Heart left ventricle (tissue), 16 donors: ENCODE measurements at regions not wholly inside any gene's neighbourhood (a gene's known extent, or its start where the extent isn't known, plus 50 kb on each side); places are given as distances from the start of the nearest gene placed in this dataset.

Source experiments
- ATAC-seq, 4 donors: fragments of 200-7000 bp; cut with Tn5 transposase; one replicate each; pipeline ENCODE4 v1.9.1; 2020 to 2022; ENCODE audit warnings: moderate library complexity in 4 of 4, mild to moderate bottlenecking in 3 of 4, moderate number of reproducible peaks in 1 of 4
- DNase-seq, 5 donors: peaks; one replicate each; pipeline ENCODE4 v3.0.0-alpha.2; 2020
- H3K27ac ChIP-seq, 12 donors: fragments of 200-600 bp; sonication (generic) in 4 of 12; one replicate each; pipeline versions ENCODE4 v1.5.0 to v1.8.0; 2016 to 2022; ENCODE audit warnings: mild to moderate bottlenecking in 2 of 12
- H3K27me3 ChIP-seq, 9 donors: fragments of 200-600 bp; sonication (generic) in 2 of 9; one replicate each; pipeline versions ENCODE4 v1.5.1 to v1.8.0; 2016 to 2022; ENCODE audit warnings: mild to moderate bottlenecking in 3 of 9
- H3K36me3 ChIP-seq, 9 donors: fragments of 200-600 bp; sonication (generic) in 2 of 9; one replicate each; pipeline versions ENCODE4 v1.5.0 to v1.8.0; 2018 to 2022; ENCODE audit warnings: mild to moderate bottlenecking in 2 of 9
- H3K4me1 ChIP-seq, 12 donors: fragments of 200-600 bp; sonication (generic) in 4 of 12; one replicate each; pipeline versions ENCODE4 v1.5.0 to v1.8.0; 2016 to 2022; ENCODE audit warnings: mild to moderate bottlenecking in 3 of 12
- H3K4me3 ChIP-seq, 12 donors: fragments of 200-600 bp; sonication (generic) in 4 of 12; one replicate each; pipeline versions ENCODE4 v1.5.0 to v1.8.0; 2017 to 2022; ENCODE audit warnings: mild to moderate bottlenecking in 9 of 12, moderate library complexity in 4 of 12
- H3K9me3 ChIP-seq, 12 donors: fragments of 200-600 bp; sonication (generic) in 4 of 12; one replicate each; pipeline versions ENCODE4 v1.5.0 to v1.8.0; 2016 to 2022; ENCODE audit warnings: mild to moderate bottlenecking in 1 of 12
- POLR2A ChIP-seq, 2 donors: fragments of 450-650 bp; IDR thresholded peaks; one replicate each; pipeline ENCODE4 v1.6.1; 2017; ENCODE audit warnings: antibody characterized with exemption in 2 of 2, mild to moderate bottlenecking in 2 of 2, moderate library complexity in 2 of 2
- WGBS, 4 donors: extraction: QIAGEN DNeasy Blood & Tissue Kit in 2 of 4; methylation state at CpG; one replicate each; pipeline versions ENCODE4 v1.1.5 to v1.1.7; 2013 to 2018; 5-methylcytosine and 5-hydroxymethylcytosine counted together
- intact Hi-C, 10 donors: fragments of 100-400 bp; cut with DNase I; formaldehyde crosslinking; loops; one replicate each; pipeline versions ENCODE4 v1.11.1 to v1.14.2; 2022
- TF ChIP-seq, protein P1 (sequence below), 12 donors: fragments of 200-600 bp; sonication (generic) in 4 of 12; IDR thresholded peaks; one replicate each; pipeline versions ENCODE4 v1.5.0 to v1.8.0; 2018 to 2022; ENCODE audit warnings: antibody characterized with exemption in 12 of 12, mild to moderate bottlenecking in 5 of 12
- donor health status: ischemic (EF 13 %, LVEDD 7.1; RV severe dilation, severe dysfunction).
- donor health status: healthy with polysubstance abuse.
- donor health status: DM: no; HTN: yes; CAD: no.
- donor health status: DM: no; HTN: no; CAD: no.
- donor health status: ischemic (EF 25% LVEDD 6.9; RV normal size, moderate dysfunction).
- donor health status: ischemic (EF 25% LVEDD 5.7; RV mildly dilated, moderate dysfunction).
- donor health status: healthy.
- donor health status: DM: yes; HTN: yes; CAD: no.
- donor health status: ischemic (EF 35%, LVEDD 5.7; RV mildly dilated, moderate dysfunction).
- donor health status: nonischemic (EF 11% LVEDD 7.7; RV severe dilation, severe dysfunction).
- donor health status: DM: yes; HTN: yes; CAD: no.
- donor health status: PGD.
- donor health status: ischemic (EF 29% LVEDD 5.4; RV normal size, mild dysfunction).
- donor health status: nonischemic (EF 23%, LVEDD 6.1; RV moderate dilation, normal function).

DNA sequence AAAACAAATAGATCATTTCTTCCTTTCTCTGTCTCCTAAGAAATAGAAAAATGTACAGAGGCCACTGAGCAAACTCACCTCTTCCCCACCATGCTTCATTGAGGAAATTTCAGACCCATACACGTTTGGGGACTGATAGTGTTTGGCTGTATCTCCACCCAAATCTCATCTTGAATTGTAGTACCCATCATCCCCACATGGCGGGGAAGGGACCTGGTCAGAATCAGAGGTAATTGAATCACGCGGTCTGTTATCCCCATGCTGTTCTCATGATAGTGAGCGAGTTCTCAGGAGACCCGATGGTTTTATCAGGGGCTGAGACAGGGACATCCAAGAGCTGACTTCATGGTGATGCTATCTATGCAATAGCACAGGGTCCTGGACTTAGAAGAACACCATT, 1655.8 kb downstream of the MAT2B start:
- no peak for ATAC-seq
- Histone ChIP-seq H3K4me3 (no peak overlapping the region), H3K27me3 (no peaks in the 10 kb centered on the region), H3K4me1 (no peaks in the 10 kb centered on the region), H3K27ac (no peak overlapping the region), H3K36me3 (no peaks in the 10 kb centered on the region), H3K9me3 (no peaks in the 10 kb centered on the region)
- WGBS, 4 donors: 79 to 85% (median 82%) methylated on average over 6 of the region's 6 CpGs
- intact Hi-C loops: no loop called here
- TF ChIP-seq, protein P1, sequence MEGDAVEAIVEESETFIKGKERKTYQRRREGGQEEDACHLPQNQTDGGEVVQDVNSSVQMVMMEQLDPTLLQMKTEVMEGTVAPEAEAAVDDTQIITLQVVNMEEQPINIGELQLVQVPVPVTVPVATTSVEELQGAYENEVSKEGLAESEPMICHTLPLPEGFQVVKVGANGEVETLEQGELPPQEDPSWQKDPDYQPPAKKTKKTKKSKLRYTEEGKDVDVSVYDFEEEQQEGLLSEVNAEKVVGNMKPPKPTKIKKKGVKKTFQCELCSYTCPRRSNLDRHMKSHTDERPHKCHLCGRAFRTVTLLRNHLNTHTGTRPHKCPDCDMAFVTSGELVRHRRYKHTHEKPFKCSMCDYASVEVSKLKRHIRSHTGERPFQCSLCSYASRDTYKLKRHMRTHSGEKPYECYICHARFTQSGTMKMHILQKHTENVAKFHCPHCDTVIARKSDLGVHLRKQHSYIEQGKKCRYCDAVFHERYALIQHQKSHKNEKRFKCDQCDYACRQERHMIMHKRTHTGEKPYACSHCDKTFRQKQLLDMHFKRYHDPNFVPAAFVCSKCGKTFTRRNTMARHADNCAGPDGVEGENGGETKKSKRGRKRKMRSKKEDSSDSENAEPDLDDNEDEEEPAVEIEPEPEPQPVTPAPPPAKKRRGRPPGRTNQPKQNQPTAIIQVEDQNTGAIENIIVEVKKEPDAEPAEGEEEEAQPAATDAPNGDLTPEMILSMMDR (IDR thresholded peaks at IDR 0.05): peak in 1 of 12 donors; percentile 5
- no peak for TF ChIP-seq POLR2A (IDR thresholded peaks at IDR 0.05)
- no peak for DNase-seq

DNA sequence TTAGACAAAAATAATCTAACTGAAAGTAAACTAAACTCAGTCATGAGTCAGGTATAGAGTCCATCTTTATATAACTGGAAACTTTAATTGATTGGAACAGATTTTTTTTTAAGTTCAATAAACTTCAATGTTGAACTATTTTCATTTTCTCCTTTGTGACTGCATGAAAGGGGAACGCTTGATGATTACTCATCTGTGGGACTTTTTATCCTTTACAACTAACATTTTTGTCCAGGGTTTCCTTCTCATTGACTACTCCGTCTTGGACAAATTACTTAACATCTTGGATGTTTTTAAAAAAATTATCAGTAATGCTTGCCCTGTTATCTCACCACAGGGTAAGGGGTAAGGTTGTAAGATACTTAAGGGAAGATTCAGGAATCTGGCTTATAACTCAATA, 1658.4 kb downstream of the MAT2B start:
- no peaks in the 10 kb centered on the region for H3K4me1 ChIP-seq
- H3K36me3 ChIP-seq: no peaks in the 10 kb centered on the region
- TF ChIP-seq, protein P1 (IDR thresholded peaks at IDR 0.05): no peak
- TF ChIP-seq POLR2A (IDR thresholded peaks at IDR 0.05): no peak
- ATAC-seq: no peak
- 38 to 56% (median 44%) methylated on average over 2 of the region's 2 CpGs for WGBS, 4 donors
- no peak overlapping the region for H3K4me3 ChIP-seq
- DNase-seq: no peak
- H3K27ac ChIP-seq: no peak overlapping the region
- peaks cover 0 to 4% (median 0%) of the 10 kb centered on the region in 12 donors for H3K9me3 ChIP-seq
- intact Hi-C loops: no loop called here
- H3K27me3 ChIP-seq: no peaks in the 10 kb centered on the region

DNA sequence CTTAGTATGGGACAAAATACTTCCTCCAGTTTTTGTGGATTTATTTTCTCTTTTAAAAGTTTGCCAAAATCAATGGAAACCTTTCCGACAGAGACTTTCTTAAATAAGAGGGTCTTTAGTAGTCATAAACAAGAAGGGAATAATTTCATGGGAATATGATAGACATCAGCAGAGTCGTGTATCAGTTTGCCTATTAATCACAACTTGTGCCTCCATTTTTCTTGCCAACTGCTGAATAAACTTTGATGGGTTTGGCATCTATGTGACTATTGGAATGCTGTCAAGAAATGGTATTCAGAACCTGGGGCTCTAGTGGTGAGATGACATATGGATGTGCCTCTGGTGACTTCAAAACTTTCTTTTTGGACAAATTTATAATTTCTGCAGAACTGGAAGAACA, 1668.2 kb downstream of the MAT2B start:
- Histone ChIP-seq H3K9me3 (no peaks in the 10 kb centered on the region), H3K27me3 (no peaks in the 10 kb centered on the region), H3K4me1 (no peaks in the 10 kb centered on the region), H3K4me3 (no peak overlapping the region), H3K27ac (no peak overlapping the region), H3K36me3 (no peaks in the 10 kb centered on the region)
- intact Hi-C loops: no loop called here
- DNase-seq (no peak), ATAC-seq (no peak)
- TF ChIP-seq POLR2A (IDR thresholded peaks at IDR 0.05): no peak
- TF ChIP-seq, protein P1 (IDR thresholded peaks at IDR 0.05): no peak
- WGBS, 4 donors: 76 to 88% (median 83%) methylated on average over 2 of the region's 2 CpGs

DNA sequence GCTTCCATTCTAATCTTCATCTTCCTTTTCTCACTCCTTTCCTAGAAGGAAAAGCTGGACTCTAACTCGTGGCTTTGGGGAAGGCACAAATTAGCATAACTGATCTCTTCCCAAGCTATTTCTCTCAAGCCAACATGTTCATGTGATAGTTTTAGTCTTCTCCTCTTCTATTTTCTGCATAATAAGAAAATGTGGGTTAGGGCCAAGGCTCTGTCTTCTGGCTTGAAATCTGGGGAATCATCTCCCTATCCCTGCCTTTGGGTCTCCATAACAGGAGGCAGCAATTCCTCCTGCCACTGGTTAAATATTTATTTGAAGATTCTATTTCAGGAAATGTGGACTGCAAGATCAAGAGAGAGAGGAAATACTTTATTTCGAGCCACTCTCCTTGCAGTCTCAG, 1669.6 kb downstream of the MAT2B start:
- H3K9me3 ChIP-seq: no peaks in the 10 kb centered on the region
- no peak overlapping the region for H3K27ac ChIP-seq
- intact Hi-C loops: no loop called here
- ATAC-seq: no peak
- H3K27me3 ChIP-seq: no peaks in the 10 kb centered on the region
- WGBS, 4 donors: 46 to 56% (median 51%) methylated on average over 2 of the region's 2 CpGs
- no peak overlapping the region for H3K4me3 ChIP-seq
- TF ChIP-seq POLR2A (IDR thresholded peaks at IDR 0.05): no peak
- TF ChIP-seq, protein P1 (IDR thresholded peaks at IDR 0.05): no peak
- H3K36me3 ChIP-seq: no peaks in the 10 kb centered on the region
- H3K4me1 ChIP-seq: no peaks in the 10 kb centered on the region
- DNase-seq: no peak
